Neural cell (in vitro differentiated cells): ENCODE measurements at regions not wholly inside any gene's neighbourhood (a gene's known extent, or its start where the extent isn't known, plus 50 kb on each side); places are given as distances from the start of the nearest gene placed in this dataset.

Experiments used
- H2AFZ ChIP-seq: fragments of 200-600, 300-800 bp; sonication (generic), shearing (Covaris generic); 2 replicates; pipeline ENCODE4 v1.6.0; 2014; ENCODE audit warnings: low read depth, mild to moderate bottlenecking, antibody characterized with exemption, low read length, moderate library complexity
- H3F3A ChIP-seq: fragments of 200-600 bp; shearing (Covaris generic); 2 replicates; pipeline ENCODE4 v1.6.1; 2016; ENCODE audit warnings: mild to moderate bottlenecking, moderate library complexity, mixed read lengths, antibody characterized with exemption, low read length; ENCODE audit not compliant: insufficient read depth, poor library complexity, severe bottlenecking
- H3K27ac ChIP-seq: fragments of 200-600, 300-800 bp; sonication (generic), shearing (Covaris generic); 2 replicates; pipeline ENCODE4 v1.5.1; 2014; ENCODE audit warnings: mild to moderate bottlenecking, low read length, moderate library complexity
- H3K27me3 ChIP-seq: fragments of 300-800, 200-600 bp; sonication (generic), shearing (Covaris generic); 2 replicates; pipeline ENCODE4 v1.6.0; 2014; ENCODE audit warnings: mild to moderate bottlenecking, low read depth, low read length, moderate library complexity; ENCODE audit not compliant: insufficient read depth
- H3K36me3 ChIP-seq: fragments of 300-800, 200-600 bp; sonication (generic), shearing (Covaris generic); 2 replicates; pipeline ENCODE4 v1.5.1; 2014; ENCODE audit warnings: mild to moderate bottlenecking, antibody characterized with exemption, low read length, moderate library complexity; ENCODE audit not compliant: insufficient read depth
- H3K4me2 ChIP-seq: fragments of 300-800, 200-600 bp; sonication (generic), shearing (Covaris generic); 2 replicates; pipeline ENCODE4 v1.6.0; 2014; ENCODE audit warnings: mild to moderate bottlenecking, low read length
- H3K4me3 ChIP-seq: fragments of 300-800, 200-600 bp; sonication (generic), shearing (Covaris generic); 2 replicates; pipeline ENCODE4 v1.5.1; 2014; ENCODE audit warnings: mild to moderate bottlenecking, low read length, moderate library complexity
- H3K79me2 ChIP-seq: fragments of 200-600 bp; shearing (Covaris generic); replicated peaks from 2 replicates; pipeline ENCODE4 v1.6.0; 2014; ENCODE audit warnings: mild to moderate bottlenecking, low read length, moderate library complexity; ENCODE audit not compliant: insufficient read depth
- H3K9ac ChIP-seq: fragments of 300-800, 200-600 bp; sonication (generic), shearing (Covaris generic); 2 replicates; pipeline ENCODE4 v1.6.1; 2016; ENCODE audit warnings: mild to moderate bottlenecking, low read length, mixed read lengths
- H3K9me2 ChIP-seq: fragments of 200-600 bp; shearing (Covaris generic); 2 replicates; pipeline ENCODE4 v1.6.1; 2016; ENCODE audit warnings: mild to moderate bottlenecking, low read length, mixed read lengths; ENCODE audit not compliant: insufficient read depth
- H3K9me3 ChIP-seq: fragments of 200-600, 300-800 bp; sonication (generic), shearing (Covaris generic); 2 replicates; pipeline ENCODE4 v1.6.1; 2016; ENCODE audit warnings: mild to moderate bottlenecking, mixed run types, low read length, moderate library complexity, mixed read lengths
- H4K20me1 ChIP-seq: fragments of 200-600 bp; shearing (Covaris generic); 2 replicates; pipeline ENCODE4 v1.6.1; 2016; ENCODE audit warnings: mild to moderate bottlenecking, mixed run types; ENCODE audit not compliant: insufficient read depth
- EP300 ChIP-seq: fragments of 450-650 bp; conservative IDR thresholded peaks from 2 replicates; pipeline ENCODE4 v1.6.1; 2014; ENCODE audit warnings: antibody characterized with exemption, mild to moderate bottlenecking, moderate library complexity; ENCODE audit not compliant: poor library complexity, severe bottlenecking
- EZH2 ChIP-seq: fragments of 200-600, 300-800 bp; shearing (Covaris generic), sonication (generic); IDR thresholded peaks from 2 replicates; pipeline ENCODE4 v1.6.1; 2014; ENCODE audit warnings: antibody characterized with exemption, low read length, borderline replicate concordance, mild to moderate bottlenecking; ENCODE audit not compliant: insufficient read depth, poor library complexity, severe bottlenecking
- MXI1 ChIP-seq: fragments of 450-650 bp; conservative IDR thresholded peaks from 2 replicates; pipeline ENCODE4 v1.6.1; 2014; ENCODE audit warnings: antibody characterized with exemption, mild to moderate bottlenecking; ENCODE audit not compliant: poor library complexity, severe bottlenecking
- POLR2AphosphoS5 ChIP-seq: IDR thresholded peaks from 2 replicates; pipeline ENCODE4 v1.6.1; 2012
- RAD21 ChIP-seq: fragments of 450-650 bp; conservative IDR thresholded peaks from 2 replicates; pipeline ENCODE4 v1.6.1; 2014; ENCODE audit warnings: antibody characterized with exemption, mild to moderate bottlenecking, moderate library complexity
- SMC3 ChIP-seq: fragments of 450-650 bp; conservative IDR thresholded peaks from 2 replicates; pipeline ENCODE4 v1.6.1; 2014; ENCODE audit warnings: antibody characterized with exemption, mild to moderate bottlenecking, moderate library complexity; ENCODE audit not compliant: poor library complexity
- TAF1 ChIP-seq: IDR thresholded peaks from 2 replicates; pipeline ENCODE4 v1.6.1; 2012; ENCODE audit warnings: low read depth
- TF ChIP-seq, protein P1 (sequence below): IDR thresholded peaks from 2 replicates; pipeline ENCODE4 v1.6.1; 2012; ENCODE audit warnings: borderline replicate concordance
- TF ChIP-seq, protein P2 (sequence below): fragments of 450-650 bp; IDR thresholded peaks from 2 replicates; pipeline ENCODE4 v1.5.1; 2014; ENCODE audit warnings: antibody characterized with exemption, mild to moderate bottlenecking, moderate library complexity; ENCODE audit not compliant: poor library complexity, severe bottlenecking

GRCh38 chr10:33460505-33461294 lies 126.2 kb upstream of the NRP1 start:
- TF ChIP-seq MXI1: no peak
- TF ChIP-seq, protein P1, sequence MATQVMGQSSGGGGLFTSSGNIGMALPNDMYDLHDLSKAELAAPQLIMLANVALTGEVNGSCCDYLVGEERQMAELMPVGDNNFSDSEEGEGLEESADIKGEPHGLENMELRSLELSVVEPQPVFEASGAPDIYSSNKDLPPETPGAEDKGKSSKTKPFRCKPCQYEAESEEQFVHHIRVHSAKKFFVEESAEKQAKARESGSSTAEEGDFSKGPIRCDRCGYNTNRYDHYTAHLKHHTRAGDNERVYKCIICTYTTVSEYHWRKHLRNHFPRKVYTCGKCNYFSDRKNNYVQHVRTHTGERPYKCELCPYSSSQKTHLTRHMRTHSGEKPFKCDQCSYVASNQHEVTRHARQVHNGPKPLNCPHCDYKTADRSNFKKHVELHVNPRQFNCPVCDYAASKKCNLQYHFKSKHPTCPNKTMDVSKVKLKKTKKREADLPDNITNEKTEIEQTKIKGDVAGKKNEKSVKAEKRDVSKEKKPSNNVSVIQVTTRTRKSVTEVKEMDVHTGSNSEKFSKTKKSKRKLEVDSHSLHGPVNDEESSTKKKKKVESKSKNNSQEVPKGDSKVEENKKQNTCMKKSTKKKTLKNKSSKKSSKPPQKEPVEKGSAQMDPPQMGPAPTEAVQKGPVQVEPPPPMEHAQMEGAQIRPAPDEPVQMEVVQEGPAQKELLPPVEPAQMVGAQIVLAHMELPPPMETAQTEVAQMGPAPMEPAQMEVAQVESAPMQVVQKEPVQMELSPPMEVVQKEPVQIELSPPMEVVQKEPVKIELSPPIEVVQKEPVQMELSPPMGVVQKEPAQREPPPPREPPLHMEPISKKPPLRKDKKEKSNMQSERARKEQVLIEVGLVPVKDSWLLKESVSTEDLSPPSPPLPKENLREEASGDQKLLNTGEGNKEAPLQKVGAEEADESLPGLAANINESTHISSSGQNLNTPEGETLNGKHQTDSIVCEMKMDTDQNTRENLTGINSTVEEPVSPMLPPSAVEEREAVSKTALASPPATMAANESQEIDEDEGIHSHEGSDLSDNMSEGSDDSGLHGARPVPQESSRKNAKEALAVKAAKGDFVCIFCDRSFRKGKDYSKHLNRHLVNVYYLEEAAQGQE: no peak
- no peak for TF ChIP-seq EZH2
- no peak for TF ChIP-seq SMC3
- TF ChIP-seq TAF1: no peak
- no peak for TF ChIP-seq RAD21
- no peak for TF ChIP-seq EP300
- TF ChIP-seq, protein P2, sequence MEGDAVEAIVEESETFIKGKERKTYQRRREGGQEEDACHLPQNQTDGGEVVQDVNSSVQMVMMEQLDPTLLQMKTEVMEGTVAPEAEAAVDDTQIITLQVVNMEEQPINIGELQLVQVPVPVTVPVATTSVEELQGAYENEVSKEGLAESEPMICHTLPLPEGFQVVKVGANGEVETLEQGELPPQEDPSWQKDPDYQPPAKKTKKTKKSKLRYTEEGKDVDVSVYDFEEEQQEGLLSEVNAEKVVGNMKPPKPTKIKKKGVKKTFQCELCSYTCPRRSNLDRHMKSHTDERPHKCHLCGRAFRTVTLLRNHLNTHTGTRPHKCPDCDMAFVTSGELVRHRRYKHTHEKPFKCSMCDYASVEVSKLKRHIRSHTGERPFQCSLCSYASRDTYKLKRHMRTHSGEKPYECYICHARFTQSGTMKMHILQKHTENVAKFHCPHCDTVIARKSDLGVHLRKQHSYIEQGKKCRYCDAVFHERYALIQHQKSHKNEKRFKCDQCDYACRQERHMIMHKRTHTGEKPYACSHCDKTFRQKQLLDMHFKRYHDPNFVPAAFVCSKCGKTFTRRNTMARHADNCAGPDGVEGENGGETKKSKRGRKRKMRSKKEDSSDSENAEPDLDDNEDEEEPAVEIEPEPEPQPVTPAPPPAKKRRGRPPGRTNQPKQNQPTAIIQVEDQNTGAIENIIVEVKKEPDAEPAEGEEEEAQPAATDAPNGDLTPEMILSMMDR: no peak
- no peak for TF ChIP-seq POLR2AphosphoS5
- Histone ChIP-seq H3K9ac (no peak overlapping the region), H3K27ac (no peak overlapping the region), H2AFZ (no peak overlapping the region), H4K20me1 (no peaks in the 10 kb centered on the region), H3F3A (no peaks in the 10 kb centered on the region), H3K79me2 (no peaks in the 10 kb centered on the region), H3K9me3 (no peaks in the 10 kb centered on the region), H3K36me3 (no peaks in the 10 kb centered on the region), H3K27me3 (no peaks in the 10 kb centered on the region), H3K4me3 (no peak overlapping the region), H3K4me2 (no peak overlapping the region), H3K9me2 (no peaks in the 10 kb centered on the region)

DNA sequence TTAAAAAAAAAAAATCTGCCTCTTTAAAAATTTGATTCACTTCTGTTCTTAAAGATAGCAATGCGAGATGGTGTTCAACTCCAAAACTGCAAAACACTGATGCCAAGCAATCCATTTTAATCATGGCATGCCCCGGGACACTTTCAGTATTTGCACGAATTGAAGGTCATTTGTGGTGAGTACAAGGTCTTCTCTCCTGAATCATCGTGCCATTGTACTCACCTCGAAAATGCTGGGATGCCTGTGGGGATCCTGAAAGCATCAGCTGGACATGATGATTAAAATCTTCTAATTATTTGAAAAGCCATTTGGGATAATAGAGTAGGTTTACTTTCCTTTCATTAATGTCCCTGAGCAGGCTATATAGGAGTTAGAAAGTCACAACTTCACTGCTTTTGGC lies 125.1 kb upstream of the NRP1 start:
- H3K9ac ChIP-seq: no peak overlapping the region

More for the DNA sequence above, 125.1 kb upstream of the NRP1 start:
- no peaks in the 10 kb centered on the region for H3K9me2 ChIP-seq
- H3K27ac ChIP-seq: no peak overlapping the region
- no peaks in the 10 kb centered on the region for H3F3A ChIP-seq
- H4K20me1 ChIP-seq: no peaks in the 10 kb centered on the region
- no peaks in the 10 kb centered on the region for H3K36me3 ChIP-seq
- H3K79me2 ChIP-seq: no peaks in the 10 kb centered on the region
- no peak overlapping the region for H3K4me3 ChIP-seq
- no peaks in the 10 kb centered on the region for H3K27me3 ChIP-seq
- no peaks in the 10 kb centered on the region for H3K9me3 ChIP-seq
- no peak overlapping the region for H3K4me2 ChIP-seq
- H2AFZ ChIP-seq: no peak overlapping the region
- TF ChIP-seq EZH2: no peak
- no peak for TF ChIP-seq RAD21
- no peak for TF ChIP-seq SMC3
- TF ChIP-seq EP300: no peak
- TF ChIP-seq, protein P1: no peak
- TF ChIP-seq, protein P2: no peak
- TF ChIP-seq TAF1: no peak
- TF ChIP-seq MXI1: no peak
- no peak for TF ChIP-seq POLR2AphosphoS5
